Neuronal stem cell (in vitro differentiated cells): ENCODE measurements at regions not wholly inside any gene's neighbourhood (a gene's known extent, or its start where the extent isn't known, plus 50 kb on each side); places are given as distances from the start of the nearest gene placed in this dataset.

Source experiments
- DNase-seq: peaks from one replicate; pipeline ENCODE4 v3.0.0-alpha.2; 2013; ENCODE audit warnings: low spot score
- H2AFZ ChIP-seq: one replicate; pipeline ENCODE4 v1.6.1; 2013; ENCODE audit warnings: mild to moderate bottlenecking, low read length, inconsistent platforms
- H2AK5ac ChIP-seq: 2 replicates; pipeline ENCODE4 v1.6.1; 2013; ENCODE audit warnings: low read depth, mild to moderate bottlenecking, inconsistent platforms, low read length, moderate library complexity, mixed read lengths
- H2BK120ac ChIP-seq: 2 replicates; pipeline ENCODE4 v1.6.1; 2013; ENCODE audit warnings: low read depth, mild to moderate bottlenecking, inconsistent platforms, low read length, moderate library complexity, mixed read lengths
- H2BK12ac ChIP-seq: one replicate; pipeline ENCODE4 v1.6.1; 2013; ENCODE audit warnings: low read length, inconsistent platforms
- H2BK15ac ChIP-seq: 2 replicates; pipeline ENCODE4 v1.6.1; 2013; ENCODE audit warnings: mild to moderate bottlenecking, low read length, inconsistent platforms, mixed read lengths
- H2BK5ac ChIP-seq: one replicate; pipeline ENCODE4 v1.6.1; 2013; ENCODE audit warnings: inconsistent platforms, mild to moderate bottlenecking, low read length, moderate library complexity
- H3K14ac ChIP-seq: one replicate; pipeline ENCODE4 v1.6.1; 2013; ENCODE audit warnings: low read length, inconsistent platforms
- H3K18ac ChIP-seq: 2 replicates; pipeline ENCODE4 v1.6.1; 2013; ENCODE audit warnings: low read length, inconsistent platforms
- H3K23ac ChIP-seq: 2 replicates; pipeline ENCODE4 v1.6.1; 2013; ENCODE audit warnings: low read depth, mild to moderate bottlenecking, mixed read lengths, low read length, inconsistent platforms; ENCODE audit not compliant: poor library complexity
- H3K27ac ChIP-seq: replicated peaks from 3 replicates; pipeline ENCODE4 v1.5.1; 2013; ENCODE audit warnings: low read length, inconsistent platforms
- H3K27me3 ChIP-seq, 3 experiments: 2 replicates each; pipeline ENCODE4 v1.6.1; 2013; ENCODE audit warnings: low read length in 3 of 3, mild to moderate bottlenecking in 2 of 3, inconsistent platforms in 1 of 3, low read depth in 1 of 3, mixed read lengths in 1 of 3, moderate library complexity in 1 of 3; ENCODE audit not compliant: control insufficient read depth in 3 of 3, insufficient read depth in 3 of 3
- H3K36me3 ChIP-seq, 2 donors: replicated peaks in 1 of 2; 2 replicates each; pipeline ENCODE4 v1.6.1; 2013; ENCODE audit warnings: low read length in 2 of 2; ENCODE audit not compliant: control insufficient read depth in 2 of 2, insufficient read depth in 2 of 2
- H3K4ac ChIP-seq: 2 replicates; pipeline ENCODE4 v1.6.1; 2013; ENCODE audit warnings: inconsistent platforms, mild to moderate bottlenecking, low read length, moderate library complexity
- H3K4me1 ChIP-seq, 2 donors: 1 replicate in 1 of 2; 2 replicates in 1 of 2; pipeline ENCODE4 v1.6.1; 2013; ENCODE audit warnings: low read length in 2 of 2, low read depth in 1 of 2; ENCODE audit not compliant: control insufficient read depth in 2 of 2, insufficient read depth in 1 of 2
- H3K4me2 ChIP-seq: one replicate; pipeline ENCODE4 v1.6.1; 2013; ENCODE audit warnings: mild to moderate bottlenecking, low read length, inconsistent platforms; ENCODE audit not compliant: insufficient read depth, poor library complexity, severe bottlenecking
- H3K4me3 ChIP-seq, 2 donors: 2 replicates each; pipeline ENCODE4 v1.5.1; 2013; ENCODE audit warnings: low read length in 2 of 2, mild to moderate bottlenecking in 2 of 2, inconsistent platforms in 1 of 2, moderate library complexity in 1 of 2
- H3K79me1 ChIP-seq: one replicate; pipeline ENCODE4 v1.6.1; 2013; ENCODE audit warnings: low read depth, mild to moderate bottlenecking, inconsistent platforms, low read length, moderate library complexity
- H3K9ac ChIP-seq: one replicate; pipeline ENCODE4 v1.6.1; 2013; ENCODE audit warnings: mild to moderate bottlenecking, low read depth, low read length, inconsistent platforms; ENCODE audit not compliant: poor library complexity
- H3K9me3 ChIP-seq, 2 donors: replicated peaks in 1 of 2; 2 replicates each; pipeline versions ENCODE3 to v1.6.1; 2013; ENCODE audit warnings: low read length in 2 of 2, mild to moderate bottlenecking in 2 of 2, inconsistent platforms in 1 of 2, low read depth in 1 of 2, mixed read lengths in 1 of 2, moderate library complexity in 1 of 2; ENCODE audit not compliant: control insufficient read depth in 2 of 2, insufficient read depth in 1 of 2
- H4K8ac ChIP-seq: one replicate; pipeline ENCODE4 v1.6.1; 2013; ENCODE audit warnings: low read depth, mild to moderate bottlenecking, inconsistent platforms, low read length, moderate library complexity
- H4K91ac ChIP-seq: one replicate; pipeline ENCODE4 v1.6.1; 2013; ENCODE audit warnings: low read length, low read depth, mild to moderate bottlenecking, inconsistent platforms; ENCODE audit not compliant: poor library complexity
- WGBS, 2 donors: extraction: QIAGEN DNeasy Blood & Tissue Kit; methylation state at CpG; one replicate each; pipeline ENCODE4 v1.1.7; 2013; ENCODE audit warnings: missing lambda C conversion rate in 2 of 2, mixed read lengths in 1 of 2; ENCODE audit not compliant: insufficient read length in 2 of 2, insufficient replicate concordance in 1 of 2; ENCODE audit errors: extremely low coverage in 2 of 2; 5-methylcytosine and 5-hydroxymethylcytosine counted together

- Histone ChIP-seq H2BK5ac (no peak overlapping the region), H2BK12ac (no peak overlapping the region), H2AK5ac (no peak overlapping the region), H3K79me1 (no peaks in the 10 kb centered on the region), H3K4me2 (no peak overlapping the region), H3K18ac (no peak overlapping the region), H3K4me1 (no peaks in the 10 kb centered on the region), H3K4ac (no peak overlapping the region), H3K36me3 (no peaks in the 10 kb centered on the region), H2BK120ac (no peak overlapping the region), H3K9me3 (no peaks in the 10 kb centered on the region), H3K4me3 (no peak overlapping the region), H2BK15ac (no peak overlapping the region), H3K27ac (no peak overlapping the region), H2AFZ (no peak overlapping the region), H4K91ac (no peak overlapping the region), H3K27me3 (no peaks in the 10 kb centered on the region), H3K9ac (no peak overlapping the region), H3K14ac (no peak overlapping the region), H4K8ac (no peak overlapping the region), H3K23ac (no peak overlapping the region)
- no CpG with 5 or more reads among the region's 5 CpGs for WGBS, 2 donors
- no peak for DNase-seq
These were observed 402.4 kb downstream of the TMEM114 start for GRCh38 chr16:8187782-8188372.

DNA sequence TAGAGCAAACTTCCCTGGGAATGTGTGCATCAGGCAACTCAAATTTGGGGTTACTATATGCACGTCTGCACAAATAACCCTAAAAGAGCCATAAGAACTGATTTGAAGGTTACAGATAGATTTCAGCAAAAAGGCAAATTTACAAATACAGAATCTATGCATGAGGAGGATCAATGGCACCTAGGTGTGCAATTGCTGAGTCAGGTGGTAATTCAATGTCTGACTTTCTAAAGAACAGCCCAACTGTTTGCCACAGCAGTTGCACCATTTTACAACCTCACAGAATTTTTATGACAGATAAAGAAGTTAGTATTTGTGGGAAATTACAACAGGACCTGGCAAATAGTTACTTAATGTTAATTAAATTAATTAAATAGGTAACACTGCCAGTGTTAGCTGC is 405.5 kb downstream of the TMEM114 start:
- no peak overlapping the region for H3K27ac ChIP-seq
- H3K23ac ChIP-seq, result no peak overlapping the region
- no peak overlapping the region for H3K9ac ChIP-seq
- no peaks in the 10 kb centered on the region for H3K9me3 ChIP-seq
- no peak overlapping the region for H3K4me3 ChIP-seq
- no peak for DNase-seq
- no peak overlapping the region for H2AFZ ChIP-seq
- no peak overlapping the region for H2BK15ac ChIP-seq
- no peaks in the 10 kb centered on the region for H3K36me3 ChIP-seq
- H3K4me1 ChIP-seq, result no peaks in the 10 kb centered on the region
- H3K4ac ChIP-seq, result no peak overlapping the region
- no peak overlapping the region for H3K18ac ChIP-seq
- no peak overlapping the region for H4K8ac ChIP-seq
- no peak overlapping the region for H4K91ac ChIP-seq
- H3K27me3 ChIP-seq, result no peaks in the 10 kb centered on the region
- H2BK12ac ChIP-seq, result no peak overlapping the region
- WGBS, 2 donors, result no CpG with 5 or more reads among the region's 1 CpG
- no peak overlapping the region for H3K14ac ChIP-seq
- H2BK5ac ChIP-seq, result no peak overlapping the region
- no peak overlapping the region for H2AK5ac ChIP-seq
- no peak overlapping the region for H3K4me2 ChIP-seq
- H3K79me1 ChIP-seq, result no peaks in the 10 kb centered on the region
- H2BK120ac ChIP-seq, result no peak overlapping the region

DNA sequence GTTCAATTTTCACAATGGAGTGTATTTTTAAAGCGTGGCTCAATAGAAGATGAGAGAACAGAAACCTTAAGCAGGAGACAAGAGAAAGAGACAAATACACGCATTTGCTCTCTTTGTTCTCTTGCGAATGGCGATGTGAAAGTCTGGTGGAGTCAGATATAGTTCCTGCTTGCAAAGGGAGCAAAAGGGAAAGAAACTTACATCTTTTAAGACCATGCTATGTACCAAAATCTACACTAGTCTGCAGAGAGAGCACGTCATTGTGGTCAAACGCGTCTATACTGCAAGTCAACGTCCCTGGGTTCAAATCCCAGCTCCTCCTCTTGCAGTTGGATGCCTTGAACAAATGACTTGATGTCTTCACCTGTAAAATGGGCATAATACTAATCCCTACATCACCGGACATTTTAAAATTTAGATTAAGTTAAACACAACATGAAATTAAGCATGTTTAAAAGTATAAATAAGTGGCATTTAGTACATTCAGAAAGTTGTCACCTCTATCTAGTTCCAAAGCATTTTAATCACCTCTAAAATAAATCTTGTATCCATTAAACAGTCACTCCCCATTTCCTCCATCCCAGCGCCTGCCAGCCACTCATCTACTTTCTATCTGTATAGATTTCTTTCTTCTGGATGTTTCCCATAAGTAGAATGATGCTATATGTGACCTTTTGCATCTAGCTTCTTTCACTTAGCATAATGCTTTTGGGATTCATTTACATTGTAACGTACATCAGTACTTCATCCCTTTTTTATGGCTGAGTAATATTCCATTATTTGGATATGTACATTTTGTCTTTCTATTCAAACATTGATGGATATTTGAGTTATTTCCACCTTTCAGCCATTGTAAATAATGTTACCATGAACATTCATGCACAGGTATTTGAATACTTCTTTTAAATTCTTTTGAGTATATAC is 406.9 kb downstream of the TMEM114 start:
- Histone ChIP-seq H3K27me3 (no peaks in the 10 kb centered on the region), H3K79me1 (no peaks in the 10 kb centered on the region), H3K4ac (no peak overlapping the region), H2BK5ac (no peak overlapping the region), H2AK5ac (no peak overlapping the region), H3K27ac (no peak overlapping the region), H2BK120ac (no peak overlapping the region), H3K4me3 (no peak overlapping the region), H4K91ac (no peak overlapping the region), H3K23ac (no peak overlapping the region), H3K36me3 (no peaks in the 10 kb centered on the region), H3K18ac (no peak overlapping the region), H2AFZ (no peak overlapping the region), H3K4me1 (no peaks in the 10 kb centered on the region), H3K4me2 (no peak overlapping the region), H3K9ac (no peak overlapping the region), H2BK15ac (no peak overlapping the region), H4K8ac (no peak overlapping the region), H3K9me3 (no peaks in the 10 kb centered on the region), H2BK12ac (no peak overlapping the region), H3K14ac (no peak overlapping the region)
- no peak for DNase-seq
- WGBS, 2 donors, result no CpG with 5 or more reads among the region's 11 CpGs

DNA sequence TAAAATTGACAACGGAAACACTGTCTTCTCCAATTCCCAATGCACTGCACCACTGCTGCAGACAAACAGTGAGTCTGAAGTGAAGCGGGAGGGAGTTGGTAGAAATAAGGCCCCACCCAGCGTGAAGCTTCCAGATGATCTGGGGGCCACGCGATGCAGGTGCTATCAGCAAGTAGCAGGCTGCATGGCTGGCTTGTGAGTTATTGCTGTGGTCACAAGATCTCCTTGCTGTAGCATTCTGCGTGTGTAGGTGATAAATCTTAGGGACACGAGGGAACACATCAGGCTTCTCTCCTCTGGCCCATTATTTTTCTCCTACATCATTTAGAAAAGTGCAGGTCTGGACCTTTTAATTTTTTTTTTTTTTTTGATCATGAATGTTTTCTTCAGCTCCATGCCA is 407.6 kb downstream of the TMEM114 start:
- Histone ChIP-seq H2BK15ac (no peak overlapping the region), H3K4me1 (no peaks in the 10 kb centered on the region), H3K9me3 (no peaks in the 10 kb centered on the region), H3K4me2 (no peak overlapping the region), H4K8ac (no peak overlapping the region), H3K36me3 (no peaks in the 10 kb centered on the region), H2AFZ (no peak overlapping the region), H3K14ac (no peak overlapping the region), H4K91ac (no peak overlapping the region), H2BK12ac (no peak overlapping the region), H3K79me1 (no peaks in the 10 kb centered on the region), H3K4ac (no peak overlapping the region), H3K27me3 (no peaks in the 10 kb centered on the region), H3K23ac (no peak overlapping the region), H3K9ac (no peak overlapping the region), H2BK120ac (no peak overlapping the region), H2AK5ac (no peak overlapping the region), H3K18ac (no peak overlapping the region), H2BK5ac (no peak overlapping the region), H3K4me3 (no peak overlapping the region), H3K27ac (no peak overlapping the region)
- DNase-seq, result no peak
- no CpG with 5 or more reads among the region's 7 CpGs for WGBS, 2 donors
